H9 (cell line): ENCODE measurements at regions not wholly inside any gene's neighbourhood (a gene's known extent, or its start where the extent isn't known, plus 50 kb on each side); places are given as distances from the start of the nearest gene placed in this dataset.

Source experiments
- DNase-seq: peaks from one replicate; pipeline ENCODE4 v3.0.0-alpha.2; 2017
- H2AFZ ChIP-seq: one replicate; pipeline ENCODE4 v1.6.1; 2013; ENCODE audit warnings: mild to moderate bottlenecking, low read length, control low read depth, moderate library complexity
- H2AK5ac ChIP-seq: 2 replicates; pipeline ENCODE4 v1.6.1; 2013; ENCODE audit warnings: low read length, control low read depth, mixed read lengths; ENCODE audit not compliant: insufficient read length
- H2BK120ac ChIP-seq: one replicate; pipeline ENCODE4 v1.6.1; 2013; ENCODE audit warnings: low read depth, mild to moderate bottlenecking, low read length, control low read depth, inconsistent platforms; ENCODE audit not compliant: poor library complexity, severe bottlenecking
- H2BK12ac ChIP-seq: 2 replicates; pipeline ENCODE4 v1.6.1; 2013; ENCODE audit warnings: low read length, control low read depth, mixed read lengths, low read depth; ENCODE audit not compliant: insufficient read length
- H2BK15ac ChIP-seq: 2 replicates; pipeline ENCODE4 v1.6.1; 2013; ENCODE audit warnings: low read depth, low read length, control low read depth
- H2BK20ac ChIP-seq: one replicate; pipeline ENCODE4 v1.6.1; 2013; ENCODE audit warnings: low read depth, mild to moderate bottlenecking, low read length, control low read depth, inconsistent platforms; ENCODE audit not compliant: poor library complexity, severe bottlenecking
- H2BK5ac ChIP-seq: 2 replicates; pipeline ENCODE4 v1.6.1; 2013; ENCODE audit warnings: low read length, control low read depth, mixed read lengths; ENCODE audit not compliant: insufficient read length
- H3K14ac ChIP-seq: 2 replicates; pipeline ENCODE4 v1.6.1; 2013; ENCODE audit warnings: low read length, control low read depth; ENCODE audit not compliant: insufficient read depth
- H3K18ac ChIP-seq: 2 replicates; pipeline ENCODE4 v1.6.1; 2013; ENCODE audit warnings: low read depth, mild to moderate bottlenecking, mixed read lengths, low read length, control low read depth; ENCODE audit not compliant: insufficient read length
- H3K23ac ChIP-seq: 2 replicates; pipeline ENCODE4 v1.6.1; 2013; ENCODE audit warnings: low read length, control low read depth, mixed read lengths, low read depth; ENCODE audit not compliant: insufficient read length
- H3K23me2 ChIP-seq: 2 replicates; pipeline ENCODE4 v1.6.1; 2013; ENCODE audit warnings: low read depth, mild to moderate bottlenecking, mixed read lengths, low read length, control low read depth; ENCODE audit not compliant: insufficient read length, poor library complexity, severe bottlenecking
- H3K27ac ChIP-seq: 2 replicates; pipeline ENCODE4 v1.5.1; 2013; ENCODE audit warnings: low read length, control low read depth, mixed read lengths, low read depth; ENCODE audit not compliant: insufficient read length
- H3K27me3 ChIP-seq: 2 replicates; pipeline ENCODE4 v1.6.1; 2013; ENCODE audit warnings: low read length, control low read depth, inconsistent platforms; ENCODE audit not compliant: insufficient read depth
- H3K4ac ChIP-seq: 2 replicates; pipeline ENCODE4 v1.6.1; 2013; ENCODE audit warnings: low read depth, mild to moderate bottlenecking, control low read depth, inconsistent platforms, low read length, moderate library complexity
- H3K4me1 ChIP-seq: 2 replicates; pipeline ENCODE4 v1.6.1; 2013; ENCODE audit warnings: low read length, control low read depth, inconsistent platforms; ENCODE audit not compliant: insufficient read depth
- H3K4me2 ChIP-seq: 2 replicates; pipeline ENCODE4 v1.6.1; 2013; ENCODE audit warnings: low read length, control low read depth, mixed read lengths; ENCODE audit not compliant: insufficient read length, insufficient read depth
- H3K56ac ChIP-seq: 2 replicates; pipeline ENCODE4 v1.6.1; 2013; ENCODE audit warnings: low read depth, mild to moderate bottlenecking, mixed read lengths, low read length, control low read depth; ENCODE audit not compliant: insufficient read length
- H3K79me1 ChIP-seq: 2 replicates; pipeline ENCODE4 v1.6.1; 2013; ENCODE audit warnings: low read depth, mild to moderate bottlenecking, moderate library complexity, low read length, control low read depth, inconsistent platforms; ENCODE audit not compliant: insufficient read depth, poor library complexity, severe bottlenecking
- H3K79me2 ChIP-seq: 2 replicates; pipeline ENCODE4 v1.6.1; 2013; ENCODE audit warnings: low read length, control low read depth, inconsistent platforms; ENCODE audit not compliant: insufficient read depth
- H3K9ac ChIP-seq: 2 replicates; pipeline ENCODE4 v1.6.1; 2013; ENCODE audit warnings: low read length, control low read depth, mixed read lengths; ENCODE audit not compliant: insufficient read length; ENCODE audit errors: extremely low read depth
- H3K9me3 ChIP-seq: one replicate; pipeline ENCODE4 v1.6.1; 2013; ENCODE audit warnings: low read depth, low read length, inconsistent platforms; ENCODE audit not compliant: control insufficient read depth
- H3T11ph ChIP-seq: one replicate; pipeline ENCODE4 v1.6.1; 2013; ENCODE audit warnings: mild to moderate bottlenecking, low read length, control low read depth, inconsistent platforms
- H4K20me1 ChIP-seq: one replicate; pipeline ENCODE4 v1.6.1; 2013; ENCODE audit not compliant: control insufficient read depth, insufficient read length, insufficient read depth
- H4K5ac ChIP-seq: 2 replicates; pipeline ENCODE4 v1.6.1; 2013; ENCODE audit warnings: low read depth, mild to moderate bottlenecking, mixed read lengths, low read length, control low read depth; ENCODE audit not compliant: insufficient read length
- H4K8ac ChIP-seq: replicated peaks from 2 replicates; pipeline ENCODE4 v1.6.1; 2013; ENCODE audit warnings: low read length, control low read depth, mixed read lengths, low read depth; ENCODE audit not compliant: insufficient read length
- H4K91ac ChIP-seq: 2 replicates; pipeline ENCODE4 v1.6.1; 2013; ENCODE audit warnings: low read depth, mild to moderate bottlenecking, moderate library complexity, mixed read lengths, low read length, control low read depth; ENCODE audit not compliant: insufficient read length
- H3K27ac Mint-ChIP-seq, 3 experiments: 2 replicates in 2 of 3; 3 replicates in 1 of 3; pipeline ENCODE4 v1.8.0; 2020 to 2021; ENCODE audit warnings: mixed read lengths in 3 of 3, mild to moderate bottlenecking in 1 of 3, moderate library complexity in 1 of 3
- H3K27me3 Mint-ChIP-seq: 2 replicates; pipeline ENCODE4 v1.8.0; 2021; ENCODE audit warnings: low read depth, mild to moderate bottlenecking, moderate library complexity, mixed read lengths
- H3K36me3 Mint-ChIP-seq, 3 experiments: 2 replicates in 2 of 3; 3 replicates in 1 of 3; pipeline ENCODE4 v1.8.0; 2020 to 2021; ENCODE audit warnings: low read depth in 3 of 3, mixed read lengths in 3 of 3; ENCODE audit not compliant: insufficient read depth in 1 of 3
- H3K4me1 Mint-ChIP-seq, 2 experiments: 2 replicates each; pipeline ENCODE4 v1.8.0; 2020; ENCODE audit warnings: mixed read lengths in 2 of 2
- H3K4me3 Mint-ChIP-seq, 2 experiments: 2 replicates in 1 of 2; 3 replicates in 1 of 2; pipeline ENCODE4 v1.8.0; 2020 to 2021; ENCODE audit warnings: mild to moderate bottlenecking in 2 of 2, mixed read lengths in 2 of 2, moderate library complexity in 1 of 2
- H3K9me3 Mint-ChIP-seq, 2 experiments: 2 replicates in 1 of 2; 3 replicates in 1 of 2; pipeline ENCODE4 v1.8.0; 2020; ENCODE audit warnings: mild to moderate bottlenecking in 2 of 2, mixed read lengths in 2 of 2, moderate library complexity in 1 of 2
- WGBS: extraction: QIAGEN DNeasy Blood & Tissue Kit; methylation state at CpG from one replicate; pipeline ENCODE4 v1.1.7; 2013; ENCODE audit warnings: missing lambda C conversion rate, low lambda C conversion rate, mixed read lengths; ENCODE audit not compliant: insufficient read length; ENCODE audit errors: extremely low coverage; 5-methylcytosine and 5-hydroxymethylcytosine counted together
- TF ChIP-seq, protein P1 (sequence below): fragments of 200-600 bp; sonication (generic); conservative IDR thresholded peaks from 3 replicates; pipeline ENCODE4 v1.8.0; 2021; ENCODE audit warnings: antibody characterized with exemption, mild to moderate bottlenecking

DNA sequence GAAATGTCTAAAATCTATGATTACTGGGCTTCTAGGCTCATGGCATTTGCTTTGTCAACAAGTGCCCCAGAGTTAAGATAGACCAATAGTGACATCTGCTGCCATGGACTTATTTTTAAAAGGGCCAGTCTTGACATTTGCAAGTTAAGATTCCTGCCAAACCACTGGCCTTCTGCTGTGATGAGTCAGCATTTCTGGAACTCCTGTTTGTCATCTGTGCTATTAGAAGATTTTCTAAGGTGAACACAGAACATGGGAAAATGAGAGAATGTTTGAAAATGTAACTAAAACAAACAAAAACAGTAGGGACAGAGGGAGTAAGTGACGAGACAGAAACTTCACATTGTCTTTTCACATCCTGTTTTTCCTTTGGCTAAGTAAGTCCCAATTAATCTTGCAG, 93.7 kb upstream of the WDR75 start:
- Histone ChIP-seq H2BK120ac (no peak overlapping the region), H2AFZ (peak overlapping the region; percentile 40), H3T11ph (no peak overlapping the region), H3K27me3 (no peaks in the 10 kb centered on the region), H4K8ac (no peak overlapping the region), H4K20me1 (no peaks in the 10 kb centered on the region), H3K14ac (no peak overlapping the region), H3K4me1 (no peaks in the 10 kb centered on the region), H3K23me2 (no peaks in the 10 kb centered on the region), H2BK15ac (no peak overlapping the region), H3K4ac (no peak overlapping the region), H3K27ac (no peak overlapping the region), H3K56ac (no peak overlapping the region), H3K4me2 (no peak overlapping the region), H2BK5ac (no peak overlapping the region), H3K23ac (no peak overlapping the region), H2BK20ac (no peak overlapping the region), H3K9ac (no peak overlapping the region), H2BK12ac (no peak overlapping the region), H3K79me2 (no peaks in the 10 kb centered on the region), H3K18ac (no peak overlapping the region), H4K5ac (no peak overlapping the region), H3K9me3 (no peaks in the 10 kb centered on the region), H4K91ac (no peak overlapping the region), H2AK5ac (no peak overlapping the region), H3K79me1 (no peaks in the 10 kb centered on the region)
- no peaks in the 10 kb centered on the region for H3K27me3 Mint-ChIP-seq
- peak overlapping the region in 2 of 3 experiments; percentile 63 to 92; a peak in 2 of 7 replicates for H3K27ac Mint-ChIP-seq
- no CpG with 5 or more reads among the region's 1 CpG for WGBS
- H3K36me3 Mint-ChIP-seq = peaks cover 0 to 4% (median 0%) of the 10 kb centered on the region in 3 experiments; a peak in 3 of 7 replicates
- no peak for DNase-seq
- H3K4me3 Mint-ChIP-seq = no peak overlapping the region
- TF ChIP-seq, protein P1, sequence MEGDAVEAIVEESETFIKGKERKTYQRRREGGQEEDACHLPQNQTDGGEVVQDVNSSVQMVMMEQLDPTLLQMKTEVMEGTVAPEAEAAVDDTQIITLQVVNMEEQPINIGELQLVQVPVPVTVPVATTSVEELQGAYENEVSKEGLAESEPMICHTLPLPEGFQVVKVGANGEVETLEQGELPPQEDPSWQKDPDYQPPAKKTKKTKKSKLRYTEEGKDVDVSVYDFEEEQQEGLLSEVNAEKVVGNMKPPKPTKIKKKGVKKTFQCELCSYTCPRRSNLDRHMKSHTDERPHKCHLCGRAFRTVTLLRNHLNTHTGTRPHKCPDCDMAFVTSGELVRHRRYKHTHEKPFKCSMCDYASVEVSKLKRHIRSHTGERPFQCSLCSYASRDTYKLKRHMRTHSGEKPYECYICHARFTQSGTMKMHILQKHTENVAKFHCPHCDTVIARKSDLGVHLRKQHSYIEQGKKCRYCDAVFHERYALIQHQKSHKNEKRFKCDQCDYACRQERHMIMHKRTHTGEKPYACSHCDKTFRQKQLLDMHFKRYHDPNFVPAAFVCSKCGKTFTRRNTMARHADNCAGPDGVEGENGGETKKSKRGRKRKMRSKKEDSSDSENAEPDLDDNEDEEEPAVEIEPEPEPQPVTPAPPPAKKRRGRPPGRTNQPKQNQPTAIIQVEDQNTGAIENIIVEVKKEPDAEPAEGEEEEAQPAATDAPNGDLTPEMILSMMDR = peak; percentile 30; the same call in 1 of the 3 replicates
- peaks cover 2% of the 10 kb centered on the region in 2 experiments; a peak in 3 of 4 replicates for H3K4me1 Mint-ChIP-seq
- peaks cover 8 to 10% of the 10 kb centered on the region in 2 experiments; a peak in 4 of 5 replicates for H3K9me3 Mint-ChIP-seq
